GM19467 (cell line): ENCODE measurements at regions not wholly inside any gene's neighbourhood (a gene's known extent, or its start where the extent isn't known, plus 50 kb on each side); places are given as distances from the start of the nearest gene placed in this dataset.
"Not testable (repeated sequence)": the region's sequence is repeated elsewhere in the genome, so short reads cannot be mapped to it uniquely, and the experiment has no call there.

Experiments
- ATAC-seq: cut with Tn5 transposase; IDR thresholded peaks from one replicate; pipeline ENCODE4 v1.9.1; 2021; ENCODE audit warnings: mild to moderate bottlenecking, moderate library complexity; ENCODE audit not compliant: unreplicated experiment

DNA sequence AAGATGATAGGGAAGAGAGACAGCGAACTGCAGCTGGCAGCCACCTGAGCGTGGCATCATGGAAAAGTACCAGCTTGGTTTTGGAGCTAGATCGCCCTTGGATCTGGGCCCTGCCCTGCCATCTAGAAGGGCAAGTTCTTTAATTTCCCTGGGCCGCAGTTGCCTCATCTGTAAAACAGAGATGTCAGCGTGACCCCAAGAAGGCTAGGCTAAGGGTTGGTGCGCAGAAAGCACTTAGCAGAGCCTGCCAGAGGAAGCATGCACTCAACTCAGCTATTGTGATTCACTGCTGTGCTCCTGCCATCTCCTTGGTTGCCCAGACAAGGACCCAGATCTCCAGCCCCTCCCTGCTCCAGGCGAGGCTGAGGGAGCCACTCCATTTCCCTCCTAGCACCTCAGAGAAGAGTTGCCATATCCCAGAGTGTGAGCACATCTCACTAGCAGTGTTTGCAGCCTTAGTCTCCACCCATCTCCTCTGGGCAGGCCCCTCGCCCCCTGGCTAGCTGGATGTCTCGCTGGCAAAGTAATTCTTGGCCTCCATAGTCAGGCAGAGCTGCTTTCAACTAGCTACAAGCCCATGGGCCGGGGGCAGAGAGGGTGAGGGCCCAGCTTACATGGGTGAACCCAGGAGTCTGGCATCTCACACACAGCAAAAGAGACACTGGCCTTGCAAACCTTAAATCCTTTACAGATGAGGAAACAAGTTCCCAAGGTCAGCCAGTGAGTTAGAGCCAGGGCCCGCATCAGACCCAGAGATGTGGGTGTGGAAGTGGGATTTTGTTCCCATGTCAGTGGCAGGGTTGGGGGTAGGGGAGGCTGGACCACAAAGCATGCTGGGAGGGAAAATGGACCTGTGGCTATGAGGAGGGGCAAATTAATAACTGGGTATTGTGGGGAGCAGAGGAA is 280.7 kb upstream of the TLE3 start:
- ATAC-seq: no peak

DNA sequence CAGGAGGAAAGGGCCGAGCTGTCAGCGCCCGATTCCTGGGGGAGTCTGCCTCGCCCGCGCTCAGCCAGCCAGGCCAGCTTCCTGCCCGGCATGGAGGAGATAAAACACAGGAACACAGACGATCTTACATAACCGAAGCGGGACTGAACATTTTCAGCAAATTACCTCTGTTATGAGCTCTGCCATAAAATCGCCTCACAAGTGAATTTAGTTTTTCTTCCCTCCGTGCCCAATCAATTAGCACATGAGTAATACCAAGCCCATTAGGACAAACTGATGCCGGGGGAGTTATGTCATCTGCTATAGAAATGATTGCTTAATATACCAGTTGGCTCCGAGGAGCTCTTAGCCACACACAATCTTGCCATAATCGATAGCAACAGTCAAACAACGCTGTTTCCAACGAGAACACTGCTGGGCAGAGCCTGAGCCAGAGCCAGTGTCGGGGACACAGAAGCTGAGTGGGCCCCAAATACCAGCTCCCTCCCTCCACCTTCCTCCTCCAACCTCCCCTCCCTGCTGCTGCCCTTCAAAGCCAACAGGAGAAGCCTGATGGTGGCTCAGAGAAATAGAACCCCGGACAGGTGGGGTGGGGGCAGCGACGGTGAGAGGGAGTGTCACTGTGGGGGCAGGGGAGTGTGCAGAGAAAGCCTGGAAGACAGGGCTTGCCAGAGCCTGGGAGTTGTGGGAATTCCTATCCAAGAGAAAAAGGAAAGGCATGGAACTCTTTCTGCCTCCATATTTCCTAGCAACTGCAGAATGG is 279.4 kb upstream of the TLE3 start:
- no peak for ATAC-seq

DNA sequence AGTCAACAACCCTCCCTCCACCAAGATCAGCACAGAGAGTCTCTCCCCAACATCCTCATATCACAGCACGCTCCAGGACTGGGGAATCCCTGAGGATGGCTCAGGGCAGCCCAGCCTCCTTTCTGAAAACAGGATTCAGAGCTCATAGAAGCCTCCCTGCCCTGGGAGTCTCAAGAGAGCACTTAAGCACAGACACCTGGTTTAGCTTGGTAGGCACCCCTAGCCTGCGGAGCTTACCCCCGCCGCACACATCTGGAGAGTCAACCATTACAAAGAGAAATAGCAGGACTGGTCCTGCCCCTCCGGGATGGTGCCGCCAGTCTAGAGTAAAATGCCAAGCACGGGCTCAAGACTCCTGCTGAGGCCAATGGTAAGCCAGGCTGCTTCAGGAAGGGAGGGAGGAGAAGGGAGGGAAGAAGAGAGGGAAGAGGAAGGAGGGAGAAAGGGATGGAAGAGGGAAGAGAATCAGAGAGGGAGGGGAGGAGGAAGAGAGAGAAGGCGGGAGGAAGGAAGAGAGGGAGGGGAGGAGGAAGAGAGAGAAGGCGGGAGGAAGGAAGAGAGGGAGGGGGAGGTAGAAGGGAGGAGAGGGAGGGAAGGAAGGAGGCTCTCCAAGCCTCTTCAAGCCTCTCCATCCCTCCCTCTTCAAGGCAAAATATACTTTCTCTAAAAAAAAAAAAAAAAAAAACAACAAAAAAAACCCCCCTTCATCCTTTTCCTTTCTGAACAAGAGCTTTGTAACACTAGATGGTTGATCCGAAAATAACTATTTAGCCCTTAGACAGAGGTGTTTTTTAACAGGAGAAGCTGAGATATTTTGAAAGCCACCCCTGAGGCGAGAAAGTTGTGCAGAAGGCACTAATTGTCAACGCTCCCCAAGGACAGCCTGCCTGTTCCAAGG is 278.6 kb upstream of the TLE3 start:
- ATAC-seq: no peak

DNA sequence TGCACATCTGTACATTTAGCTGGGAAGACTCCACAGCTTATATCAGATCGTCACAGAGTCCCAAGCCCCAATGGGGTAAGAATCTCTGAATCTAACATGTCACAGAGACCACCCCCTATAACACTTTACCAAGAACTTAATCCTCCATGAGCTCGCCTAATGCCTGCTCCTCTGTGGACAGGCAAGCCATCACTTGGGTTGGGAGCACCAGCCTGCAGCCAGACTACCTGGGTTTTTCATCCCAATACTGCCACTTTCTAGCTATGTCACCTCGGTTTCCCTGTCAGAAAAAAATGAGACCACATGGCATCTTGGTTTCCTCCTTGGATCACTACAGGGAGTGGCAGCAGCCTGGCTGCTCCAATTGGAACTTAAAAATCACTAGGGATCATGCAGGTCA is 277.9 kb upstream of the TLE3 start:
- ATAC-seq: no peak

DNA sequence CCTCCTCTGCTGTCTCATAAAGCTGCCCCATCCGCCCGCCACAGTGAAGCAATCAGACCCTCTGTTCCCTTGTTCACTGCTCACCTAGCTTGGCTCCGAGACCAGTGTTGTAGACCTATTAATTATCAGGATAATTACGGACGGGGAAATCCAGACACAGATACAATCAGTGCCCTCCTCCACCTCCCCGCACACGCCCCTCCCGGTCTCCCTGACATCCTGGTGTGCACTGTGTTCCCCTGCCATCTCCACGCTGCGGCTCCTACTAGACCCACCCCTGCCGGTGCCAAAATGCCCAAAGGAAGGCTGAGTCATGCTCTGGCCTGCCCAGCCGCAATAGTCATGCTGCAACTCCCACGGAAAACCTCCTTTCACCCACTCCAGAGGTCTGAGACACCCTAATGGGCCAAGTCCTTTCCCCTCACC is 277.3 kb upstream of the TLE3 start:
- ATAC-seq: no peak

DNA sequence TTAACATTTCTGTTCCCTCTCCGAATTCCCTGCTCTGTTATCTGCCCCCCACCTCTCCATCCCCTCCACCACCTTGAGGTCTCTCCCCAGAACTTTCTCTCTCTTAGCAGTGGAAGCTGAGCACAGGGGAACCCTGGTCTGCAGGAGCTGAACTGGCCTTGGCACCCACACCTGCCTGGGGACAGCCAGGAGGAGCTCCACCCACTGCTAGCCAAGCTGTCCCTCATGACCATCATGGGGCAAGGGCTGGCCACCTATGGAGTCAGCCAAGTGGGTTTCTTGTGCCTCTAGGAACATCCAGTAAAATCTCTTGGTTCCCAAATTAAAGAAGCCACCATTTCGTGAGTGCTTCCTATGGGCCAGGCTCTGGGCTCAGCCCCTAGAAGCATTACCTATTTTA is 276.4 kb upstream of the TLE3 start:
- ATAC-seq: no peak

DNA sequence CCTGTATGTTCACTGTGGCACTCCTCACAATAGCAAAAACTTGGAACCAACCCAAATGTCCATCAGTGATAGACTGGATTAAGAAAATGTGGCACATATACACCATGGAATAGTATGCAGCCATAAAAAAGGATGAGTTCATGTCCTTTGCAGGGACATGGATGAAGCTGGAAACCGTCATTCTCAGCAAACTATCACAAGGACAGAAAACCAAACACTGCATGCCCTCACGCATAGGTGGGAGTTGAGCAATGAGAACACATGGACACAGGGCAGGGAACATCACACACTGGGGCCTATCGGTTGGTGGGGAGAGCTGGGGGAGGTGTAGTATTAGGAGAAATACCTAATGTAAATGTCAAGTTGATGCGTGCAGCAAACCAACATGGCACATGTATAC is 275.7 kb upstream of the TLE3 start:
- not testable (repeated sequence) for ATAC-seq

DNA sequence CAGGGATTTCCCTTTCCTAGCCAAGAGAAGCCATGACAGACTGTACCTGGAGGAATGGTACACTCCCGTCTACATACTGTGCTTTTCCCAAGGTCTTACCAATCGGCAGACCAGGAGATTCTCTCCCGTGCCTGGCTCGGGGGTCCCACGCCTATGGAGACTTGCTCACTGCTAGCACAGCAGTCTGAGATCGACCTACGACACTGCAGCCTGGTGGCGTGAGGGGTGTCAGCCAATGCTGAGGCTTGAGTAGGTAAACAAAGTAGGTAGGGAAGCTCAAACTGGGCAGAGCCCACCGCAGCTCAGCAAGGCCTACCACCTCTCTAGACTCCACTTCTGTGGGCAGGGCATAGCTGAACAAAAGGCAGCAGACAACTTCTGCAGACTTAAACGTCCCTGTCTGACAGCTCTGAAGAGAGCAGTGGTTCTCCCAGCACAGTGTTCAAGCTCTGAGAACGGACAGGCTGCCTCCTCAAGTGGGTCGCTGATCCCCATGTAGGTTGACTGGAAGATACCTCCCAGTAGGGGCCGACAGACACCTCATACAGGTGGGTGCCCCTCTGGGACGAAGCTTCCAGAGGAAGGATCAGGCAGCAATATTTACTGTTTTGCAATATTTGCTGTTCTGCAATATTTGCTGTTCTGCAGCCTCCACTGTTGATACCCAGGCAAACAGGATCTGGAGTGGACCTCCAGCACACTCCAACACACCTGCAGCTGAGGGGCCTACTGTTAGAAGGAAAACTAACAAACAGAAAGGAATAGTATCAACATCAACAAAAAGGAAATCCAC is 270.4 kb upstream of the TLE3 start:
- ATAC-seq: not testable (repeated sequence)

DNA sequence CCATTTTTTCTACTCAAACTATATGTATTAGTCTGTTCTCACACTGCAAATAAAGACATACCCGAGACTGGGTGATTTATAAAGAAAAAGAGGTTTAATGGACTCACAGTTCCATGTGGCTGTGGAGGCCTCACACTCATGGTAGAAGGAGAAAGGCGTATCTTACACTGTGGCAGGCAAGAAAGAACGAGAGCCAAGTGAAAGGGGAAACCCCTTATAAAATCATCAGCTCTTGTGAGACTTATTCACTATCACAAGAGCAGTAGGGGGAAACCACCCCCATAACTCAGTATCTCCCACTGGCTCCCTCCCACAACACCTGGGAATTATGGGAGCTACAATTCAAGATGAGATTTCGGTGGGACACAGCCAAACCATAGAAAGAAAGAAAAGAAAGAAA is 266.3 kb upstream of the TLE3 start:
- ATAC-seq: not testable (repeated sequence)

DNA sequence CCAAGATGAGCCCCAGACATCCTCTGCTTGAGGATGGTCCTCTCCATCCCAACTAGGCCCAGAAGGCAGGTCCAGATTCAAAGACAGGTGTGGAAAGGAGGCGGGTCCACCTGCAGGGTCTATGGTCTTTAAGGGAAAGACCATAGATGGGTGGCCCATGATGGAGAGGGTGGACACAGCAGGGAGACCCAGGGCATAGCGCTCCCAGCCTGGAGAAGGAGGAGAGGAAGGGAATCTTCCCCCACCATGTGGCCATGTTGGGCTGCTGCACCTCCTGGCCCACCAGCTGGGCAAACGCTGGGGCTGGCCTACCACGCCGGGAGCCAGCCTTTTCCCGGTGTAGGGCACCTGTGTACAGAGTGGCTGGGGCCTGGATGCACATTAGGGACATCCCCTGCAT is 265.2 kb upstream of the TLE3 start:
- no peak for ATAC-seq

DNA sequence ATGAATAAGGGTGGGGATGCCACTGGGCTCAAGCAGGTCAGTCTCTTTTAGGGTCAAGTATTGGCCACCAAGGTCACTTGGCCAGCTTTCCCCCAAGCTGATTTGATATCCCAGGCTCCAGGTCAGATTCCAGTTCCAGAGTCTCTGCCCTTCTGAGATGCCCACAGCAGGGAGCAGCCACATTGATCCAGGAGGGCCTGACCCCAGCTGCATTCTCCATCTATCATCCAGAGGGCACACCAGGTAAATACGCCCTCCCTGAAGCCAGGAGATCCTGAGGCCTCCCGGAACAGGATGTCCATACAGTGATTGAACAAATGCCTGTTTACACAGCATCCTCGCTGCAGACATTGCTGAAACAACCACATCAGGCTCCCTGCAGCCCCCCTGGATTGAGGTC is 264.6 kb upstream of the TLE3 start:
- no peak for ATAC-seq

DNA sequence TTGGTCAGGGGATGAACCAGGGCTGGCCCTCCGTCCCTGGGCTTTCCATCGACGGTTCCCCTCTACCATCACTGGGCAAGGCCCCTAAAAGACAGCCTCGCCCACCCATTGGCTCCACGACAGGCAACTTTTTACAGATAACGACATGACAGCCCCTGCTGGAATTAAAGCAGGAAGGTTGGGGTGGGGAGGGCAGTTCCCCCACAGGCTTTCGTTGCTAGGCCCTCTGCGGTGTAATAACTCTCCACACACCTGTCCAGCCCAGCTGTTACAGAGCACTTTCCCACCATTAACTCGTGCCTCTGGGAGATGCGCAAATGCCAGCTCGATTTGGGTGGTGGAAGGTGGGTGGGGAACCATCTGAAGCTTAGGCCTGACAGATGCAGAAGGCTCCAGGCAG is 264.2 kb upstream of the TLE3 start:
- no peak for ATAC-seq

DNA sequence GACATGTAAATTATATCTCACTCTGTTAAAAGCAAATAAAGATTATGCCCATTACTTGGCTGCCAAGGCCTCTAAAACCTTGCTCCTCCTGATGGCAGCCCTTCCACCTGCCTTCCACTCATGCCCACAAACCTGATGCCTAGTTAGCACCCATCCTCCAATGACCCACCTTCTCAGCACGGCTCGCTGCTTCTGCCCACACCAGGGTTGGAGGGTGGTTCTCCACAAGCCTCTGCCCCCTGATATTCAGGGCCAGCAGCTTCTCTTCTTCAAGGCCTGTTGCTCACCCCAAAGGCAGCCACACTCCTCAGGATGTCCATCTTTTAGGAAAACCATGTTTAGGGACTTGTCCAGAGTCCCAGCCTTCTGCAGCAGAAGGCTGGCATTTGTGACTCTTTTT is 263.4 kb upstream of the TLE3 start:
- no peak for ATAC-seq

DNA sequence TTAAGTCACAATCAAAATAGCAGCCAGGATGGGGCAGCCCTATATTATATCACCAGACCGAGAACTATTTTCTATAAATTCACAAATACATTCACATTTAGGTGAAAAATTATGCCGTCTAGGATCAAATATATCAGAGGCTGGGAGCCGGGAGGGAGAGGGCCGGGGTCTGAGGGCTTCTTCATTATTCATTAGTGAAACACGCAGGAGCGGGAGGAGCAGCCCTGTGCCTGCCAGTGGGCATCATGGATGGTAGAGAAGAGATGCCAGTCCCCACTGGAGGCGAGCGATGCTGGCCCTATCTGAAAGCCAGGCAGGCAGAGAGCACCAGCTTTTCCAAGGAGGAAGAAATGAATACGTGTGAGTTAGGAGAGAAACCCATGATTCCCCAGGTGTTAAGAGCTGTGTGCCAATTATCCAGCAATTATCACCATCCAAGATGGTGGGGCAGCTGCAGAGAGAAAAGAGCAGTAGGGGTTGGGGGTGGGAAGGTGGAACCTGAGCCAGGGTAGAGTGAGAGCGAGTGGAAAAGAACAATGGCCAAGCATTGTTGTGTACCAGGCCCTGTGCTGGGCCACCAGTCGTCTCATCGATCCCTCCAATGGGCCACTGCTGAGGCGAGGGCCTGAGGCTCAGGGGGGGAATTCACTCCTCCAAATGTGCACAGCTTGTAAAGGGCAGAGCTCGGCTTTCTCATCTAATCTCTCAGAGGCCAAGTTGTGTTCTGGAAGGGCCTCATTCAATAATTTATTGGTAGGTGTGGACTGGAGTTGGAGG is 261.3 kb upstream of the TLE3 start:
- no peak for ATAC-seq

DNA sequence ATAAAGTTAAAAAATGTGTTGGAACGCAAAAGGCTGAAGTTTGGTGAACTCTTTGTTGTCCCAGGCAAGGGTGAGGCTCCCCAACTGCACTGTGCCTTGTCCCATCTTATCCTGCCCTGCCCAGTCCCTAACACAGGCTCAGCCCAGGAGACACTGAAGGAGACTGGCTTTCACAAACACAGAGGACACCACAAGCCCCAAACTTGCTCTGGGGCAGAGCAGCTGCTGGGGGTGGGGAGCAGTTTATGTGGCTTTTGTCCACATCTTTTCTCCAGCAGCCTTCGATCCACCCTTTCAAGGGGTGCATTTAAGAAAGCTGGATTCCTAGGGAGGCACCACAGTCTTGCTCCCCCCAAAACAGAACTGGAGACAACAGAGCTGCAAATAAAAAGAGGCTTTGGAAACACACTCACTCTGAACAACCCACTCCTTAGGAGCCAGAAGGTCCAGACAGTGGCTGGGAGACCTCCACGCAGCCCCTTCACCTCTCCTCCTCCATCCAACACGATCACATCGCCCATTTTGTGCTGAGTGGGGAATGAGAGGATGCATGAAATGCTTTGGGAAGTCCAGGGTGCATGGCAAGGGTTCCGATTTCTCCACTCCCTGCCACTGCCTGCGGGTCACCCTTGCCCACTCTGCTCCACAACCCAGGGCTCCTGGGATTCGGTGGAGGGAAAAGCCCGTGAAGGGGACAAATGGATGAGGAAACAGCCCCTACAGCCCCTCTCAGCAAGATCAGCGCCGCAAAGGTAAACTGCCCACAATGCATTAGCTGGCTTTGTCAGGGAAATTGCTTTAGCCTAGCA is 260.5 kb upstream of the TLE3 start:
- no peak for ATAC-seq

DNA sequence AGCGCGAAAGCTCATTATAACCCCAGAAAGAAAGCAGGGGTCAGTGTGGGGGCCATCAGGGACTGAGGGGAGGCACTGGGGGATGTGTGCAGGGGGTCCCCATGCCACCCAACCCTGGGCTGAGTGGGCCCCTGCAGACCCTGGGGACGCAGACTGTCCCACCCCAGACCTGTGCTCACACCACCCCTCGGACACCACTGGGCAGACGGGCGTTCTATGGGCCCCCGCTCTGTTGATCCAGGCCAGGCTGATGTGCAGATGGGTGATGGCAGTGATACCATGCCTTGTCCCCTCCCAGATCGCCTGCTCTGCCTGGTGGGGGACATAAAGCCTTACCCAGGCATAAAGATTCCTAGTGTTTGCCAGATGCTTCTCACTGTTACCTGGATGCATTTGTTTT is 259.7 kb upstream of the TLE3 start:
- no peak for ATAC-seq

DNA sequence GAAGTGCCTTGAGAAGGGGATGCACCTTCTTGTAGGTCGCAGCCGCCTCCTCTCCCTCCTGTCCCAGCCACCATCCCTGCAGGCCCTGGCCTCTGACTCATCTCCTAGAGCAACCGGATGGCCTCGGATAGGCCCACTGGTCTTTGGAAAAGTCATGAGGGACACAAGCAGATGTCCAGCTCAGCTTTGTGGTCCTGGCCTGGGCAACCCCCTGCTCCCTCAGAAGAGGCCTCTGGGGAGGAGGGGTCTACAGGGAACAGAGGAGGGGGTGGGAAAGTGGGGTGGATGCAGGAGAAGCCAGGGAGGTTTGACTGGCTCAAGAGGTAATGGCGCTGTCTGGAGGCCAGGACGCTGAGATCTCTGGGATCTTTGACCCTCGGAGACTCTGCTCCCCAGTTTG is 259.2 kb upstream of the TLE3 start:
- ATAC-seq: no peak

DNA sequence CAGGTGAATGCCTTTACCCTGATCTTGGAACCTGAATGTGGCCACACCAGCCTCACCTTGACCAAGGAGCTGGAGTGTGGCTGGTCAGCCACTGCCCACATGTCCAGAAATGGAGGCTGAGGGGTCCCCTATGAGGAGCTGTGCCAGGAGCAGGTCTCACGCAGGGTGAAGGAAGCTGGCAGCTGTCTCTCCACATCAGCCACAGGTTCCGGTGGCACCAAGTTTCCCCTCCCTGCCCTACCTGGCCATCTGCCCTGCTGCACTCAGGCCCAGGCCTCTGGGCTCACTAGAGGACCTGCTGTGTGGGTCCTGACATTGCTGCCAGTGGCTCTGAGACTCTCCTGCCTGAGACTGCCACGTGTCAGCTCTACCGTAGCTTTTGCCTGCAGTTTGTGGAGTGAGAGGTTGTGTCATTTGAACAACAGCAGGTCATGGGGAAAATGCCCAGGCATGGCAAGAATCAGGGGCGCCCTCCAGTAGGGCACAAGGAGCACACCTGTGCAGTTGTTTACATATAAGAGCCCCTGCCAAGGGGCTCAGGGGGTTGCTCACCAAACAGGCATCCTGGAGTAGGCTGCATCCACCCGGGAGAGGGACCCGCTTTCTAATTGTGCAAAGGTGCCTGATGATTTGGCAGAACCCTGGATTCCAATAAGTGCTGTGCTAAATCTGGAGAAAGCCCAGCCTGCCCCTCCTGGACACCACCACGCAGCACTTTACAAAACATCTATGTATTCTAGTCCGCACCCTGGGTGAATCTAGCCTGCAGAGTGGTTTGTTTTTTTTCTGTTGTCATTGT is 258.5 kb upstream of the TLE3 start:
- no peak for ATAC-seq
